GM12878 (cell line): ENCODE measurements at regions not wholly inside any gene's neighbourhood (a gene's known extent, or its start where the extent isn't known, plus 50 kb on each side); places are given as distances from the start of the nearest gene placed in this dataset.

Experiments
- ATAC-seq: fragments of 200-7000 bp; cut with Tn5 transposase; 3 replicates; pipeline ENCODE4 v1.9.1; 2020; ENCODE audit warnings: mild to moderate bottlenecking, moderate library complexity
- BruUV-seq: library from RNA; stranded (reverse); fragments of 400-500 nt; replicated peaks from 2 replicates; lab custom pipeline; 2021; lab: Mats Ljungman, UMichigan
- CTCF ChIA-PET: fragments of 300-600 bp; sonication (Branson Sonifier 250); formaldehyde crosslinking; extraction: SDS; loops from one replicate; lab custom pipeline; 2021; ENCODE audit warnings: inconsistent platforms; lab: Yijun Ruan, JAX
- POLR2A ChIA-PET: fragments of 350-600 bp; formaldehyde crosslinking; extraction: SDS; loops from one replicate; lab custom pipeline; 2021; ENCODE audit warnings: inconsistent platforms; lab: Charles Lee
- RAD21 ChIA-PET: fragments of 300-600 bp; sonication (Branson Sonifier 250); formaldehyde crosslinking; loops from one replicate; lab custom pipeline; 2023; ENCODE audit warnings: antibody characterized with exemption; ENCODE audit not compliant: unreplicated experiment; lab: Charles Lee
- SMC1A ChIA-PET: fragments of 300-600 bp; sonication (Branson Sonifier 250); formaldehyde crosslinking; loops from one replicate; lab custom pipeline; 2023; ENCODE audit not compliant: unreplicated experiment, uncharacterized antibody; lab: Charles Lee
- DNase-seq: peaks from one replicate; pipeline ENCODE4 v3.0.0-alpha.2; 2011; ENCODE audit warnings: low read depth, low spot score
- FAIRE-seq: peaks from 3 replicates; lab custom pipeline; 2011; peaks lifted over from hg19 to GRCh38; lab: Jason Lieb, UNC
- H2AFZ ChIP-seq: 2 replicates; pipeline ENCODE4 v1.6.0; 2011; ENCODE audit warnings: low read depth, low read length, control low read depth; ENCODE audit not compliant: control insufficient read depth
- H3K27ac ChIP-seq: 2 replicates; pipeline ENCODE4 v1.5.1; 2011; ENCODE audit warnings: control low read depth; ENCODE audit not compliant: control insufficient read depth, insufficient read depth
- H3K27me3 ChIP-seq, 2 experiments: replicated peaks in 1 of 2; 2 replicates each; pipeline versions ENCODE4 v1.6.0 to v1.6.1; 2011; ENCODE audit warnings: low read length in 1 of 2; ENCODE audit not compliant: control insufficient read depth in 2 of 2, insufficient read depth in 2 of 2
- H3K36me3 ChIP-seq, 2 experiments: 2 replicates each; pipeline ENCODE4 v1.5.1; 2011; ENCODE audit warnings: low read length in 1 of 2; ENCODE audit not compliant: control insufficient read depth in 2 of 2, insufficient read depth in 2 of 2
- H3K4me1 ChIP-seq: 2 replicates; pipeline ENCODE4 v1.6.1; 2011; ENCODE audit warnings: mild to moderate bottlenecking, low read length, moderate library complexity, mixed read lengths; ENCODE audit not compliant: control insufficient read depth, insufficient read depth
- H3K4me2 ChIP-seq: 2 replicates; pipeline ENCODE4 v1.6.0; 2011; ENCODE audit warnings: control low read depth; ENCODE audit not compliant: control insufficient read depth, insufficient read depth
- H3K4me3 ChIP-seq: fragments of 200-600 bp; sonication (generic); 2 replicates; pipeline ENCODE4 v1.5.1; 2016
- H3K79me2 ChIP-seq: 2 replicates; pipeline ENCODE4 v1.6.0; 2011; ENCODE audit warnings: low read length; ENCODE audit not compliant: control insufficient read depth, insufficient read depth
- H3K9ac ChIP-seq: 2 replicates; pipeline ENCODE4 v1.8.0; 2011; ENCODE audit warnings: low read length, control low read depth, mixed read lengths; ENCODE audit not compliant: control insufficient read depth, insufficient read depth
- H3K9me3 ChIP-seq: replicated peaks from 3 replicates; pipeline ENCODE4 v1.5.1; 2011; ENCODE audit warnings: mild to moderate bottlenecking, low read length; ENCODE audit not compliant: control insufficient read depth, insufficient read depth
- H4K20me1 ChIP-seq: 2 replicates; pipeline ENCODE4 v1.6.0; 2011; ENCODE audit not compliant: control insufficient read depth, insufficient read depth
- CBX3 ChIP-seq: fragments of 200-600 bp; sonication (generic); IDR thresholded peaks from 2 replicates; pipeline ENCODE4 v1.6.1; 2016; ENCODE audit warnings: low read depth, borderline replicate concordance
- EGR1 ChIP-seq, 2 experiments: IDR thresholded peaks; 1 replicate in 1 of 2; 2 replicates in 1 of 2; pipeline ENCODE4 v1.6.1; 2011 to 2012; ENCODE audit warnings: low read depth in 2 of 2, low read length in 2 of 2, borderline replicate concordance in 1 of 2, mild to moderate bottlenecking in 1 of 2, moderate library complexity in 1 of 2
- MYB ChIP-seq: fragments of 150-350 bp; IDR thresholded peaks from 2 replicates; pipeline ENCODE4 v1.6.1; 2014; ENCODE audit warnings: mild to moderate bottlenecking, low read depth, low read length, borderline replicate concordance
- MYC ChIP-seq: IDR thresholded peaks from 2 replicates; pipeline ENCODE4 v1.6.1; 2011; ENCODE audit warnings: mild to moderate bottlenecking, low read length, moderate library complexity, inconsistent platforms; ENCODE audit not compliant: insufficient read depth, insufficient replicate concordance, insufficient read length, severe bottlenecking
- NR2F1 ChIP-seq: fragments of 450-650 bp; conservative IDR thresholded peaks from 2 replicates; pipeline ENCODE4 v1.6.1; 2017; ENCODE audit warnings: mild to moderate bottlenecking
- SMAD1 ChIP-seq: fragments of 450-650 bp; IDR thresholded peaks from 2 replicates; pipeline ENCODE4 v1.6.1; 2018; ENCODE audit warnings: mild to moderate bottlenecking, low read depth; ENCODE audit not compliant: partially characterized antibody
- ZBED1 ChIP-seq: IDR thresholded peaks from 2 replicates; pipeline ENCODE4 v1.6.1; 2016; ENCODE audit warnings: borderline replicate concordance
- WGBS: methylation state at CpG from one replicate; pipeline ENCODE4 v1.1.6; 2016; ENCODE audit warnings: low lambda C conversion rate; ENCODE audit not compliant: insufficient replicate concordance, insufficient coverage; ENCODE audit errors: missing lambda C conversion rate; 5-methylcytosine and 5-hydroxymethylcytosine counted together
- in situ Hi-C: fragments of 300-500 bp; cut with MboI; formaldehyde crosslinking; loops from 9 replicates; pipeline ENCODE4 v1.14.3; 2018; ENCODE audit warnings: mixed read lengths
- intact Hi-C: fragments of 100-400 bp; cut with micrococcal nuclease; formaldehyde crosslinking; loops from one replicate; pipeline ENCODE4 v1.14.2; 2022; ENCODE audit not compliant: unreplicated experiment
- TF ChIP-seq, protein P1 (sequence below): fragments of 450-650 bp; IDR thresholded peaks from 2 replicates; pipeline ENCODE4 v1.6.1; 2017; ENCODE audit warnings: low read depth, mild to moderate bottlenecking, moderate library complexity
- TF ChIP-seq, protein P2 (sequence below): fragments of 450-650 bp; IDR thresholded peaks from 2 replicates; pipeline ENCODE4 v1.6.1; 2018; ENCODE audit warnings: borderline replicate concordance, mild to moderate bottlenecking; ENCODE audit not compliant: partially characterized antibody
- TF ChIP-seq, protein P3 (sequence below): IDR thresholded peaks from 2 replicates; pipeline ENCODE4 v1.6.1; 2012; ENCODE audit warnings: mild to moderate bottlenecking, low read depth, low read length

DNA sequence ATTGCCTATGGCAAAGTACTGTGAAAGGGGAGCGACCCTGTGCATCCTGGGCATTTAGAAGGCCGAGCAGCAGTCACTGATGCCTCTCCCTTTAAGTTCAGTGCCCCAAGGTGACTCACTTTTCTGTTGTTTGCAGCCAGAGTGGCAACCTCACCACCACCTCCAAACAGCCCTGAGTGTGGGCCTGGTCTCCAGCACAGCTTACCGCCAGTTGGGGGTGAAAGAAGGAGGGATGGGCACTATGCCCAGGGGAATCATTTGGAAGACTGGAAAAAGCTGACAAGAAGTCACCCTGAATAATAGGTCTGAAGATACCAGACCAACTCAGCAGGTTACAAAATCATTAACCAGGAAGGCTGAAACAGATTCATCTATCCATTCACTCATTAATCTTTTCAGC lies 571.8 kb downstream of the EPHB1 start:
- no peaks in the 10 kb centered on the region for H3K9me3 ChIP-seq
- no peak overlapping the region for H2AFZ ChIP-seq
- ATAC-seq (no peak), FAIRE-seq (no peak), DNase-seq (no peak)
- H3K9ac ChIP-seq = no peak overlapping the region
- ChIA-PET POLR2A (no interaction called here), SMC1A (interaction anchor here (1.0 kb wide), 1 partner anchor 133 kb away, joined by 3 read pairs; no protein-coding TSS in a partner anchor), CTCF (no interaction called here), RAD21 (interaction anchor here (0.8 kb wide), 1 partner anchor 53 kb away, joined by 4 read pairs; no protein-coding TSS in a partner anchor)
- no peak overlapping the region for H3K4me2 ChIP-seq
- intact Hi-C loops (no loop called here), in situ Hi-C loops (no loop called here)
- H3K36me3 ChIP-seq = no peaks in the 10 kb centered on the region
- 5% methylated on average over 3 of the region's 3 CpGs for WGBS
- no peak for TF ChIP-seq CBX3
- TF ChIP-seq EGR1 (IDR thresholded peaks at IDR 0.05; ENCODE audit: borderline replicate concordance in 1 of 2, low read depth in 2 of 2, low read length in 2 of 2) = no peak
- TF ChIP-seq MYC = no peak
- TF ChIP-seq ZBED1 = no peak
- no peak for TF ChIP-seq NR2F1
- TF ChIP-seq, protein P1, sequence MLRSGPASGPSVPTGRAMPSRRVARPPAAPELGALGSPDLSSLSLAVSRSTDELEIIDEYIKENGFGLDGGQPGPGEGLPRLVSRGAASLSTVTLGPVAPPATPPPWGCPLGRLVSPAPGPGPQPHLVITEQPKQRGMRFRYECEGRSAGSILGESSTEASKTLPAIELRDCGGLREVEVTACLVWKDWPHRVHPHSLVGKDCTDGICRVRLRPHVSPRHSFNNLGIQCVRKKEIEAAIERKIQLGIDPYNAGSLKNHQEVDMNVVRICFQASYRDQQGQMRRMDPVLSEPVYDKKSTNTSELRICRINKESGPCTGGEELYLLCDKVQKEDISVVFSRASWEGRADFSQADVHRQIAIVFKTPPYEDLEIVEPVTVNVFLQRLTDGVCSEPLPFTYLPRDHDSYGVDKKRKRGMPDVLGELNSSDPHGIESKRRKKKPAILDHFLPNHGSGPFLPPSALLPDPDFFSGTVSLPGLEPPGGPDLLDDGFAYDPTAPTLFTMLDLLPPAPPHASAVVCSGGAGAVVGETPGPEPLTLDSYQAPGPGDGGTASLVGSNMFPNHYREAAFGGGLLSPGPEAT = no peak
- TF ChIP-seq, protein P2, sequence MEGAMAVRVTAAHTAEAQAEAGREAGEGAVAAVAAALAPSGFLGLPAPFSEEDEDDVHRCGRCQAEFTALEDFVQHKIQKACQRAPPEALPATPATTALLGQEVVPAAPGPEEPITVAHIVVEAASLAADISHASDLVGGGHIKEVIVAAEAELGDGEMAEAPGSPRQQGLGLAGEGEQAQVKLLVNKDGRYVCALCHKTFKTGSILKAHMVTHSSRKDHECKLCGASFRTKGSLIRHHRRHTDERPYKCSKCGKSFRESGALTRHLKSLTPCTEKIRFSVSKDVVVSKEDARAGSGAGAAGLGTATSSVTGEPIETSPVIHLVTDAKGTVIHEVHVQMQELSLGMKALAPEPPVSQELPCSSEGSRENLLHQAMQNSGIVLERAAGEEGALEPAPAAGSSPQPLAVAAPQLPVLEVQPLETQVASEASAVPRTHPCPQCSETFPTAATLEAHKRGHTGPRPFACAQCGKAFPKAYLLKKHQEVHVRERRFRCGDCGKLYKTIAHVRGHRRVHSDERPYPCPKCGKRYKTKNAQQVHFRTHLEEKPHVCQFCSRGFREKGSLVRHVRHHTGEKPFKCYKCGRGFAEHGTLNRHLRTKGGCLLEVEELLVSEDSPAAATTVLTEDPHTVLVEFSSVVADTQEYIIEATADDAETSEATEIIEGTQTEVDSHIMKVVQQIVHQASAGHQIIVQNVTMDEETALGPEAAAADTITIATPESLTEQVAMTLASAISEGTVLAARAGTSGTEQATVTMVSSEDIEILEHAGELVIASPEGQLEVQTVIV = no peak
- TF ChIP-seq SMAD1 = no peak
- TF ChIP-seq, protein P3, sequence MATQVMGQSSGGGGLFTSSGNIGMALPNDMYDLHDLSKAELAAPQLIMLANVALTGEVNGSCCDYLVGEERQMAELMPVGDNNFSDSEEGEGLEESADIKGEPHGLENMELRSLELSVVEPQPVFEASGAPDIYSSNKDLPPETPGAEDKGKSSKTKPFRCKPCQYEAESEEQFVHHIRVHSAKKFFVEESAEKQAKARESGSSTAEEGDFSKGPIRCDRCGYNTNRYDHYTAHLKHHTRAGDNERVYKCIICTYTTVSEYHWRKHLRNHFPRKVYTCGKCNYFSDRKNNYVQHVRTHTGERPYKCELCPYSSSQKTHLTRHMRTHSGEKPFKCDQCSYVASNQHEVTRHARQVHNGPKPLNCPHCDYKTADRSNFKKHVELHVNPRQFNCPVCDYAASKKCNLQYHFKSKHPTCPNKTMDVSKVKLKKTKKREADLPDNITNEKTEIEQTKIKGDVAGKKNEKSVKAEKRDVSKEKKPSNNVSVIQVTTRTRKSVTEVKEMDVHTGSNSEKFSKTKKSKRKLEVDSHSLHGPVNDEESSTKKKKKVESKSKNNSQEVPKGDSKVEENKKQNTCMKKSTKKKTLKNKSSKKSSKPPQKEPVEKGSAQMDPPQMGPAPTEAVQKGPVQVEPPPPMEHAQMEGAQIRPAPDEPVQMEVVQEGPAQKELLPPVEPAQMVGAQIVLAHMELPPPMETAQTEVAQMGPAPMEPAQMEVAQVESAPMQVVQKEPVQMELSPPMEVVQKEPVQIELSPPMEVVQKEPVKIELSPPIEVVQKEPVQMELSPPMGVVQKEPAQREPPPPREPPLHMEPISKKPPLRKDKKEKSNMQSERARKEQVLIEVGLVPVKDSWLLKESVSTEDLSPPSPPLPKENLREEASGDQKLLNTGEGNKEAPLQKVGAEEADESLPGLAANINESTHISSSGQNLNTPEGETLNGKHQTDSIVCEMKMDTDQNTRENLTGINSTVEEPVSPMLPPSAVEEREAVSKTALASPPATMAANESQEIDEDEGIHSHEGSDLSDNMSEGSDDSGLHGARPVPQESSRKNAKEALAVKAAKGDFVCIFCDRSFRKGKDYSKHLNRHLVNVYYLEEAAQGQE = no peak
- no peak for TF ChIP-seq MYB
- no peaks in the 10 kb centered on the region for H3K27me3 ChIP-seq
- no peaks in the 10 kb centered on the region for H4K20me1 ChIP-seq
- no TSS peak for BruUV-seq
- no peak overlapping the region for H3K4me3 ChIP-seq
- H3K4me1 ChIP-seq = no peaks in the 10 kb centered on the region
- no peaks in the 10 kb centered on the region for H3K79me2 ChIP-seq
- H3K27ac ChIP-seq = no peak overlapping the region
